ENCODE measurements at regions not wholly inside any gene's neighbourhood (a gene's known extent, or its start where the extent isn't known, plus 50 kb on each side); places are given as distances from the start of the nearest gene placed in this dataset.

GRCh38 chr5:103646698-103647614 is 84.4 kb upstream of the NUDT12 start:
- no peak for DNase-seq (ENCODE audit: low spot score)
- Histone ChIP-seq H3K27ac (no peak overlapping the region), H3K4me3 (no peak overlapping the region)
- TF ChIP-seq CTCF (IDR thresholded peaks at IDR 0.05): no peak

GRCh38 chr5:103645816-103646215 is 83.2 kb upstream of the NUDT12 start:
- no peak for DNase-seq (ENCODE audit: low spot score)
- TF ChIP-seq CTCF (IDR thresholded peaks at IDR 0.05): no peak
- Histone ChIP-seq H3K27ac (no peak overlapping the region), H3K4me3 (no peak overlapping the region)

- no peak for TF ChIP-seq CTCF (IDR thresholded peaks at IDR 0.05)
- Histone ChIP-seq H3K4me3 (no peak overlapping the region), H3K27ac (no peak overlapping the region)
- DNase-seq (ENCODE audit: low spot score): no peak
Observed at GRCh38 chr5:103638979-103639378, 76.4 kb upstream of the NUDT12 start.

GRCh38 chr5:103624675-103625074 is 62.1 kb upstream of the NUDT12 start:
- Histone ChIP-seq H3K27ac (no peak overlapping the region), H3K4me3 (no peak overlapping the region)
- DNase-seq (ENCODE audit: low spot score): no peak
- TF ChIP-seq CTCF (IDR thresholded peaks at IDR 0.05): no peak

GRCh38 chr5:103624035-103624480 is 61.5 kb upstream of the NUDT12 start:
- Histone ChIP-seq H3K4me3 (no peak overlapping the region), H3K27ac (no peak overlapping the region)
- no peak for TF ChIP-seq CTCF (IDR thresholded peaks at IDR 0.05)
- DNase-seq (ENCODE audit: low spot score): no peak

- no peak overlapping the region for H3K27ac ChIP-seq
- DNase-seq (ENCODE audit: low spot score): no peak
- H3K4me3 ChIP-seq: no peak overlapping the region
- no peak for TF ChIP-seq CTCF (IDR thresholded peaks at IDR 0.05)
Observed at GRCh38 chr5:103623425-103623824, 60.8 kb upstream of the NUDT12 start.

GRCh38 chr5:103621548-103621930 is 59.0 kb upstream of the NUDT12 start:
- no peak for TF ChIP-seq CTCF (IDR thresholded peaks at IDR 0.05)
- Histone ChIP-seq H3K27ac (no peak overlapping the region), H3K4me3 (no peak overlapping the region)
- no peak for DNase-seq (ENCODE audit: low spot score)
